ENCODE measurements at regions not wholly inside any gene's neighbourhood (a gene's known extent, or its start where the extent isn't known, plus 50 kb on each side); places are given as distances from the start of the nearest gene placed in this dataset.
"Not testable (repeated sequence)": the region's sequence is repeated elsewhere in the genome, so short reads cannot be mapped to it uniquely, and the experiment has no call there.

DNA sequence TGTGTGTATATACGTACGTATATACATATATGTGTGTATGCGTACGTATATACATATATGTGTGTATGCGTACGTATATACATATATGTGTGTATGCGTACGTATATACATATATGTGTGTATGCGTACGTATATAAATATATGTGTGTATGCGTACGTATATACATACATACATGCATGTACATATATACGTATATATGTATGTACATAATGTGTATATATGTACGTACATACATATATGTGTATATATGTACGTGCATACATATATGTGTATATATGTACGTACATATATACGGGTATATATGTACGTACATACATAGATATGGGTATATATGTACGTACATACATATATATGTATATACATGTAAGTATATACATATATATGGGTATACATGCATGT is 332.1 kb downstream of the CRPPA start:
- no peak for DNase-seq (ENCODE audit: low spot score)

DNA sequence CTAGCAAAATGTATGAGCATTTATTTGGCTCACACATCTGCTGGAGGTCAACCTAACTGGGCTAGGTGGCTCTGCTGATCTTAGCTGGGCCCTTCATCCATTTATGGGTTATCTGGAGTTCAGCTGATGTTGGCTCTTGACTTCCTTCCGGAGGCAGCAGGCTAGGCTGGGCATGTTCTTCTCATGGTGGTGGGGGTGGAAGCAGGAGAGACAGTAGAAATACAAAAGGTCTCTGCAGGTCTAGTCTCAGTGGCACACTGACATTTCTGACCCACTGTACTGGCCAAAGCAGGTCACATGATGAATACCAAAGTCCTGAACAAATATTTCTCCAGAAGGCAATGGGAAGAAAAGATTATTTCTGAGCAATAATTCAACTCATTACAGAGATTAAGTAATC is 334.6 kb downstream of the CRPPA start:
- no peak for DNase-seq (ENCODE audit: low spot score)

DNA sequence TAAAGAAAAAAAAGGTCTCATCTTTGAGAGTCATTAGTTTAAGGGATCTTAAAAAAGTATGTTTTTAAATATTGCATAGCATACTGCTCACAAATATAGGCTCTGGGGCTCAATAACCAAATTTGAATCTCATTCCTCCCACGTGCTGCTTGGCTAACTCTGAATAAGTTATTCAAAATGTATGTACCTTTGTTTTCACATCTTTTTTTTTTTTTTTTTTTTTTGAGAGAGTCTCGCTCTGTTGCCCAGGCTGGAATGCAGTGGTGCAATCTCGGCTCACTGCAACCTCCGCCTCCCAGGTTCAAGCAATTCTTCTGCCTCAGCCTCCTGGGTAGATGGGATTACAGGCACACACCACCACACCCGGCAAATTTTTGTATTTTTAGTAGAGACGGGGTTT is 335.6 kb downstream of the CRPPA start:
- DNase-seq (ENCODE audit: low spot score) = not testable (repeated sequence)

DNA sequence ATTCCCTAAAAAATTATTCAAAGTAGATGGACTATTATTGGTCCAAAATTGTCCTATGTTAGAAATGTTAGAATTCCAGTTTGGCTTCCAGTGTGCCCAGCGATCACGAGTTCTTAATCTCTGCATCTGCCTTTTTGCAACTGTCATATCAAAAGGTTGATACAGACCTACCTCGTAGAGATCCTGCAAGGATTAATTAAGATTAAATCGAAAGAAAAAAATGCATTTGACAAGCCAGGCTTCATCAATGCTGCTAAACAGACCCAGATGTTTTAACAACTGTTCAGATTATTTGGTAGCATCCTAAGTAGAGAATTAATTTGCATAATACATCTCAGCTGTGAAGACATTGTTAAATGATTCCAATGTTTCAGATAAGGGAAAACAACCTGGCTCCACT is 336.5 kb downstream of the CRPPA start:
- no peak for DNase-seq (ENCODE audit: low spot score)

DNA sequence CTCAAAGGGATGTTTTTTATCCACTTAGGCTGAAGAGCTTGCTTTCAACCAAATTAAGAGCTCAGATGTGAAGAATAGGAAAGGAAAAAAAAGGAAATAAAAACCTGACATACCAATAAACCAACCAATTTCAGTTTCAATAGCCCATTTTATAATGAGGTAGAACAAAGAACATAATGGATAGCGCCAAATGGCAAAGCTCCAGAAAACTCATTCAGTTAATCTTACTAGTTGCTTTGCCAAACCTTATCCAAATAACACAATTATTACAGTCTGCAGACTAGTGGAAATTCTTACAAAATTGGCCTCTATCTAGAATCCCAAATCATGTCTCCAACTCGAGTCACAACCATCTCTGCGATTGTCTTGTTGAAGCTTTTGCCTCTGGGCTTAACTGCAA is 337.0 kb downstream of the CRPPA start:
- no peak for DNase-seq (ENCODE audit: low spot score)

DNA sequence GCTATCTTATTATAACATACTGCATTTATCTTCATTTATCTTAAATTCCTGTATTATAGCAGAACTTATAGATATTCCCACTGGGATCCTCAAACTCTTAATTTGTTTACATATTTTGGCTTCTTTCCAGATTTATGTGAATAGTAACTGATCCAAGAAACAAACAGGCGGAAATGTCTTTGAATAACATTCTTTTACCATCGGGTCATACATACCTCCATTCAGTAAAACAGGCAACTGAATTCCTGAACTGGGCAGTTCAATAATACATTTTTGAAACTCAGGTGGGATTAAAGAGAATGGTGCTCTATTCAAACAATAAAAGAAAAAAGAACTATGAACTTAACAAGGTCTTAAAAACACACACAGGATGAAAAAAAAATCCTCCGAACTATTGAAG is 337.4 kb downstream of the CRPPA start:
- no peak for DNase-seq (ENCODE audit: low spot score)

DNA sequence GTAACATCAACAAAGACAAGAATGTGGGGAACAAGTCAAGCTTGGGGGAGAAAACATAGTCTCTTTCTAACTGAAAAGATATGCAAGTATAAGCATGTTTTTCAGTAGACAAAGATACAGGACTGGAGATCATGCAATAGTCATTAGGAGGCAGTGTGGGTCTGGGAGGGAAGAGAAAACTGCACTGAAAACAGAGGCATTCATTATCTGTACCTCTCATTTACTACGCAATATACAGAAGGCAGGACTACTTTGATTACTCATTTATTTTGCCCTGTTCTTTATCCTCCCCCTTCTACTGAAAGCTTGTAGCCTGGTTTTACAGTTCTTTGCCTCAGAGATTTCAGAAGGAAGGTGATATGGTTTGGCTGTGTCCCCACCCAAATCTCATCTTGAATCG is 341.2 kb downstream of the CRPPA start:
- no peak for DNase-seq (ENCODE audit: low spot score)

DNA sequence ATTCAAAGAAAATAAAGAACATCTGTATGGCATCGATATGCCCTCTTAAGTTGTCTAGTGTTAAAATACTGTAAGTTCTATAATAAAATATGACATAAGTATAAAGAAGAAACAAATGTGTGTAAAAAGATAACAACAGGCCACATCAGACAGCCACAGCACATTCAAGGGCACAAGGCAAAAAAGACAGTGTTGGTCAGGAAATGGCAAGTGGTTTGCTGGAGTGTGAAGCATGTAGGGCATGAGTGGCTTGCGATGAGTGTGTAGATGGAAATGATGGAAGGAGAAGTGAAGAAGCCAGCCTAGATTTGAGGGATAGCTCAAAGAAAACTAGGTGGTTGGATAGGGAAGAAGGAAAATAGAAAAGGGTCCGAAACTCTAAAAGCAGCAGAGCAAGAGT is 341.6 kb downstream of the CRPPA start:
- DNase-seq (ENCODE audit: low spot score) = no peak

DNA sequence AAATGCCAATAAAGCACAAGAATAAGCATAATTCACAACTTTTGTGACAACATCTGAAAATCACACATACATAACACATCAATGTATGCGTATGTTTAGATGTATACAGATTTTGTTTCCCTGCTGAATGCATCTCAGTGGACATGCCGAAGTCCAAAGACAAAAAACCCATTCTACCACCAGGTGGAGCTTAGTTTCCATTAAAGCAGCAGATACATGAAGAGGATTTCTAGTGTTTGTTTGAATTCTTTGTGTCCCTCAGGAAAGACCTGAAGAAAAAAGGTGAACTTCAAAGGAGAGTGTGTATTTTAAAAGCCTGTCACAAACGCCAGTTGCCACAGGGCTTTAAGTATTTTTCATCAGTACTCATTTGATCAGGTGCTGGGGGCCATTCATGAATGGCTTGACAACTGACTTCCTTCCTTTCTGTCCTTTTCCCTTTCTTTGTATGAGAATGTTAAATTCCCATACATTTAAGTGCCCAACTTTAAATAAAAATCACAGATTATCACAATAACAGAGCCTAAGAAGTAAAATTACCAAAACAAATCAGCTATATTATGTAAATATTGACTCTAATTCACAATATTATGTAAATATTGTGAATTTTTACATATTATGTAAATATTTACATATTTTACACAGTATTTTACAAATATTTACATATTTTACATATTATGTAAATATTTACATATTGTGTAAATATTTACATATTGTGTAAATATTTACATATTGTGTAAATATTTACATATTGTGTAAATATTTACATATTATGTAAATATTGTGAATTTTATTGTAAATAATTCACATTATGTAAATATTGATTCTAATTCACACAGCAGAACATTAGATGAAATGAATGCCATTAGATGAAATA is 343.0 kb downstream of the CRPPA start:
- peak; percentile 47 for DNase-seq (ENCODE audit: low spot score)

DNA sequence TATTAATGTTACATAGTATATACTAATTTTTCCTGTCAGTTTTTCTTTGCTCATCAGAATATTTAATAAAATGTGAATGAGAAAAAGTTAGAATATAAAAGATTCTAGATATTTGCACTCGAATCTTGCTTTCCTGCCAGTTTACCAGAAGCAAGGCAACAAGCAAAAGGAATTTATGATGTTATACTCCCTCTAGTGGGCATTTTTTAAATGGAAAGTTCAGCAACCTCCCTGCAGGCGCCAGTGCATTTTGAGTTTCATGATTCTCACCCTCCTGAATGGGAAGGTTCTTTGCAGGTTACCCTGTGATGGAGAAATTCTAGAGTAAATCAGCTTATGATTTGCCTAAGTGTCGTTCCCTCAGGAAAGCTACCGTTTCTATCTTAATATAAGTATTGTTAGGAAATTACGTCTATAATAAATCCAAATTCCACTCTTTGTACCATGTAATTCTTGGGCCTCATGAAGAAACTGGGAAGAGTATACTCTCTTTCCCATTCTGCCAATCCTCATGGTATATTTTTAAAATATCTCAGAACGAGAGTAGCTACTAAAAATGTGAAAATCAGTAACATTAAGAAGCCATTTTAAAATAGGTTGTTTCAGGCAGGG is 350.0 kb downstream of the CRPPA start:
- peak; percentile 61 for DNase-seq (ENCODE audit: low spot score)

DNA sequence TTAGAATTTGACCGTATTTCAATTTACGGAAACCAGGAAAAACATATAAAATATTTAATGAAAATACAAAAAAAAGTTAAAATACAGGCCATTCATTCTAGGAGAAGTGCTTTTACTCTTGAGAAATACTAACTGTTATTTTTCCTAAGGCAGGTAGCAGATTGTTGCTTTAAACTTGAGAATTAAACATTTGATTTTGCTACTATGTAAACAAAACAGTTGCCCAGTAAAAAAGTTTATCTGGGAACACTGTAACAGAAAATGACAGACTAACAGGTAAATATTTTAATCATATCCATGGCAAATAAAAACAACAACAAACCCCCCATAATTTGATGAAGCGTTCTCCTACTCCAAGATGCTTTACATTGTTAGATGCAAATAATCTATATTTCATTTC is 350.5 kb downstream of the CRPPA start:
- no peak for DNase-seq (ENCODE audit: low spot score)

DNA sequence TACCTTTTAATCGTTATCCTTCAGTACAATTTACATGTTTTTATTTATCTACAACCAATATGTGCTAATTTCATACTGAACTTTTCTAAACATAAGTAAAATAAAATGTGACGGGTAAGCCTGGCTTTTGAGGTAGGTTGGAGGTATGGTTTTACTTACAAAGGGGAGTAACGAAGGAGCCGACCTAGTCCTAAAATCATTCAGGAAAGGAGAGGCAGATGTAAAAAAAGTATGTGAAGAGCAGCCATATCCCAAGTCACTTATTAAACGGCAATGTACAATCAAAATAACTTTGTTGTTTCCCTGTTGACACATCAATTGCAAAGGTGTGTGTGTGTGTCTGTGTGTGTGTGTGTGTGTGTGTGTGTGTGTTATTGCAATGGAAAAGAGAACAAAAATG is 351.3 kb downstream of the CRPPA start:
- DNase-seq (ENCODE audit: low spot score) = no peak

DNA sequence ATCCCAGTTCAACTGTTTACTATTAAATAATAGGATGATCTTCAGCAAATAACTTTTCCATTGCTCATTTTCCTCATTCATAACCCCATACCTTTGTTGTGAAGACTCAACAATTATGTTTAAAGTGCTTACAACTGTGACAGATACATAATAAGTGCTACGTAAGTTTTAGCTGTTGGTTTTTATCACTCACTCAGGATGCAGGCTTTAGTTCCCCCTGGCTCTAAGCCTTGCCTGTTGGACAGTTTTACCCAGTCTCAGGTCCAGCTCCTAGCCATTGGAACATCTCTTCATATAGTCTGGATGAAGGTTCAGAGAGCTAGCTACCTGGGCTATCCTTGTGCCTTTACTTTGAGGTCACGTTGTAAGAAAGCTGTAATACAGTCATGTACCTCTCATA is 353.2 kb downstream of the CRPPA start:
- no peak for DNase-seq (ENCODE audit: low spot score)

DNA sequence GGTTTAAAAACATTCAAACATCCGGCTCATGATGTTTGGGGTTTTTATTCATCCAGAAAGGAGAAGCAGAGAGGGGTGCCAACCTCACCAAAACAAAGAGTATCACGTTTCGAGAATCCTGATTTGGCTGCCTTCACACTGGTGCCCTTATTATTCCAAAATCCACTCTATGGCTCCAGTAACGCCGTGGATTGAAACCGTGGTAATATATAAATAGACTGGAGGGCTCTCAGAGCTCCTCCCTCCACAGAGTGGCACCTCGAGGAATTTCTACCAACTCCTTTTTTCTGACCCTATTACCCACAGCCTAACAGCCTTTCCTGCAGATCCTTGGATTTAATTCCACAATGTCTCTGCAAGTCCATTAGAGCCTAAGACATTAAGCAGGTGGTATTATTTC is 353.6 kb downstream of the CRPPA start:
- DNase-seq (ENCODE audit: low spot score) = no peak

DNA sequence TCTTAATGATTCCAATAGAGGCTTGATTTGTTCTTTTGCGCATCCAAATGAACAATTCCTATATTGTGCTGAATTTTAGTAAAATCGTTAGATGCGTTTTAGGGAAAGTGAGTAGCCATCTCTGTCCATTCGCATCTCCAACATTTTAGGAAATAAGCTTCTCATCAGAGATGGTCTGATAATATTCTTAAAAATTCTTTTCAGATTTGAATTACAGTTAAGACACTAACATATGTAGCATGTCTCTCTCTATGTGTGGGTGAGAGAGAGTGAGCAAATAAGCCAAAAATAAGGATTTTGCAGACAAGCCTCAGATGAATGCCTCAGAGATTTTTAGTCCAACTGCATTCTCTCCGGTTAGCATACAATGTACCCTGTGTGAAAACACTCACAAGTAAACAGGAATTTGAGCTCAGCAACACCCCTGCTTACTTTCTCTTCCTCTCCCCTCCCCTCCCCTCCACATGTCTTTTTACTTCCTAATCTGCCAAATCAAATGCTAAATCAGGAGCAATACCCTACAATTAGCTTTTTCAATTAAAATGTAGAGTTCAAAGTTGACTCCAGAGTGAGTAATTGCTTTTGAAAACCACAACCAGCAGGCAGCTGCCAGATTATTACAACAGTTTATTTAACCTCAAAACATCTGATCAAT is 354.4 kb downstream of the CRPPA start:
- DNase-seq (ENCODE audit: low spot score) = peak; percentile 20

DNA sequence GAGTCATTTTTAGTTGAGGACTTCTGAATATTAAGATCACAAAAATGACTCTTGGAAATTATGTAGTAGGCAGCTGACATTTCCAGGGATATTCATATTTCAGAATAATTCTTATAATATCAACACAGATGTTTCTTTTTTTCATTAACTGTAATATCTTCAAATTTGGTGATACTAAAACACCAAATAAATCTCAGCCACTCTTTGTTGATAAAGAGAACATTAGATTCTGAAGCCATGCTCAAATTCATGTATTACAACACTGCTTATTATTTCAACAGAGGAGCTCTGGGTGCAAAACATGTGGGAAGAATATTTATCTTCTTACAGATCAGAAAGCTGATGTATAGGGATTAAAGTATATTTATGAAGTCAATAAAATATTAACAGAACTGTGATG is 355.4 kb downstream of the CRPPA start:
- DNase-seq (ENCODE audit: low spot score) = no peak

DNA sequence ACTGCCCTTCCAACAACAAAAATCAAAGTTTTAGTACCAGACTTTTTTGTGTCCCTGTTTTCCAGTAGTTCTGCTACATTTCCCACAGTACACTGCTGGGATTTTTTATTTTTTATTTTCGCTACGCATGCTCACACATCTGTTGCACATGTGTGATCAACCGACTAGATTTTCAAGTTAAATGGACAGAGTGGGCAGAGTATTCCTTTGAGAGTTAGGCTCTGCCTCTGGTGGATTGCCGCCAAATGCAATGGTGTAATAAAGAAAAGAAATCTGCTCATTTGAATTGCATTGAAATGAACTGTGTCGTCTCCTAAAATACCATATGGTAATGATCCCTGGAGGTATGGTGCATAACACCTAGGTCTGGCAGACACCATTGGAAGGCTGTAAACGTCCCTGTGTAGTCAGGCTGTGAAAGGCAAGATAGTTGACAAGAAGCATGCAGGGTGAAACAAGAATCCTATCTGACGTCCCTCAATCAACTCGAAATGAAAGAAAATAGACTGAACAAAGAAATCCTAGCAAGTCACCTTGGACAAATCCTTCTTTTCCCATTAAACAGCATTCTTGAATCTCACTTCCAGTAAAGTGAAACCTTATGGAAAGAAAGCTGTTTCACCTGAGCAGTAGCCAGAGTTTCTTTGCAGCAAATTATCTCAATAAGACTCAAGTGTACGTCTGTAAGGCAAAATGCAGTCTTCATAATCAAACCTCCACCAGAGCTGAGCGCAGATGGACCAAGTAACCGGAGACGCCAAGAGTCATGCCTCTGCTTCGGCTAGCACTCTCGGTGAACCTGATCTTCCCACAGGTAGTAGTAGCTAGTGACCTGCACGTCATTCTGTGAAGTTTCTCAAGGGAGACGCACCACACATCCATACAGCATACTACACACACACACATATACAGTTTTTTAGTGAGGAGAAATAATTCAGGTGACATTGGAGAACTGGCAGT is 357.3 kb downstream of the CRPPA start:
- no peak for DNase-seq (ENCODE audit: low spot score)

DNA sequence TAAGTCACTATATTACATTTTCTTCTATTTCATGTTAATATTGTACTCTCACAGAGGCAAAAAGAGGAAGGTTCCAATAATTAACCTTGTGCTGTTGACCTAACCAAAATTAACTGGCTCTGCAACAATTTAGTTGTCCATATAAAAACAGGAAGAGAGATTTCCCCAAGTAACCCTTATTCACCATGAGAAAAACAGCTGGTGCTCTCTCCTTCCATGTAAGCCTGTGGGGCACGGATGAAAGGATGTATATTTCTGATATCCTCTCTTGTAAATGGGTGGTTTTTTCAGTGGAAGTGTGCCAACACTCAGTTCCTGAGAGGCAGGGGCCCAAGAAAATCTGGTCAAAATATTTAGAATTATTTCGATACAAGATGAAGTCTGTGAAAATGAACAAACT is 358.1 kb downstream of the CRPPA start:
- DNase-seq (ENCODE audit: low spot score) = no peak

DNA sequence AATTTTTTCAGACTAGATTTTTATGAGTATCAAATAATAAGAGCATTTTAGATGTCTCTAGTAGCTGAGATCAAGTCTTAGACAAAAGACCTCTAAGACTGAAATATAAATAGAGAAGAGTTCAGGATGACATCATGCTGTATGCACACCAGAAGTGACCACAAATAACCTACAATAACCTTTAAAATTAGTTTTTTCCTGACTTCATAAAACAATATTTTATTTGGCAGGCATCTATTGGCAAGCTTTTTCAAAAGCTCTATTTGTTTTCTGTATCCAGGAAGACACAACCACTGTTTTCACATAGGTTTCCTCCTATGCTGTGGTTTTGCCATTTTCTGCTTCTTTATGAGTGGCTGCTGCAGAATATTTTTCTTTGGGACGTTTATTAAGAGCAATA is 359.1 kb downstream of the CRPPA start:
- no peak for DNase-seq (ENCODE audit: low spot score)

DNA sequence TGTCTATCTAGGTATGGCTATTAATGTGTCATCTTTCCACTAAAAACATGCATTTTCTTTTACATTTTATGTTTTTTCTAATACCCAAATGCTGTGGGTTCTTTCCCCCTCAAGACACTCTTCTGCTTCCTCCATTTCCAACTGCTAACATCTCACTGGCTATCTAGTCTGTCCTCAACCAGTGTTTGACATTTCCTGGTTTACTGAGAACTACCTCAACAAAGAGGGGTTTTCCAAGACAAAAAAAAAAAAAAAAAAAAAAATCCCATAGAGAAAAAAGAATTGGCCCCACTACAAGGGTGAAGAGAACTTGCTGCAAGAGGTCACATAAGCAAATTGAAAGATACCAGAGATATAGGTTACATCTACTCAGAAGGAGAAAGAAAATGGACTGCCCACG is 359.7 kb downstream of the CRPPA start:
- no peak for DNase-seq (ENCODE audit: low spot score)

DNA sequence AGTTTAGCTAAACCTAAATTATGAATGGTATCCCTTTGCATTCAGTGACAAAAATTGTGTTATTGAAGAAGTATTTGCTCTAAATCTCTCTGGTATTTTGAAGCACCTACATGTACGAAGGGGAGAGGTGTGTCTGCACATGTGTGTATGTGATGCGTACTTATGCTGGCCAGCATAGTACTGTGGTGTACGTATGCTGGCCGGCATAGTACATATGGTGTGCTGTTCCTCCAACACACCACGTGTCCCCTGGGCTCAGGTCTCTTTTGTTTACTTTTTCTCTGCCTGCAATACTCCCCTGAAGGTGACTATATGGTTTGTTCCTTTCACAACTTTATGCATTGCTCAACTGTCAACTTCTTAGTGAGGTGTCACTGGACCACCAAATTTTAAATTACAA is 360.3 kb downstream of the CRPPA start:
- DNase-seq (ENCODE audit: low spot score) = no peak

DNA sequence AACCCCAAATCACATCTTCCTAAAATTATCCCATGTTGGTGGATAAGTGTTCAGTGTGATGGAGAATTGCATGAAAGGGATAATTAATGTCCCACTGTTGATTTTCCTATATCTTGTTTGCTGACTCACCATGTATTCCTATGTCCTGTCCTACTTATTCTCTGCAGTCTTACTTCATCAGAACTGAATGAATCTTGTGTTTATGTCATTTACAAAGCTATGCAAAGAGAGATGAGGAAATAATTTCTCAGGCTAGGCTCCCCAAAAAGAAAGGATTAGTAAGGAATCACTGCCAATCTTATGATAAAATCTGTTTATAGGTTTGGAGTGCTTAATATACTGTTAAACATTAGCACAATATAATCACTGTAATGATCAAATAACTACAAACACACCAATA is 360.8 kb downstream of the CRPPA start:
- DNase-seq (ENCODE audit: low spot score) = no peak
